GM18519 (cell line): ENCODE measurements at regions not wholly inside any gene's neighbourhood (a gene's known extent, or its start where the extent isn't known, plus 50 kb on each side); places are given as distances from the start of the nearest gene placed in this dataset.

ENCODE experiments used
- ATAC-seq: cut with Tn5 transposase; IDR thresholded peaks from one replicate; pipeline ENCODE4 v1.9.1; 2021; ENCODE audit warnings: mild to moderate bottlenecking, moderate library complexity; ENCODE audit not compliant: unreplicated experiment, low FRiP score

DNA sequence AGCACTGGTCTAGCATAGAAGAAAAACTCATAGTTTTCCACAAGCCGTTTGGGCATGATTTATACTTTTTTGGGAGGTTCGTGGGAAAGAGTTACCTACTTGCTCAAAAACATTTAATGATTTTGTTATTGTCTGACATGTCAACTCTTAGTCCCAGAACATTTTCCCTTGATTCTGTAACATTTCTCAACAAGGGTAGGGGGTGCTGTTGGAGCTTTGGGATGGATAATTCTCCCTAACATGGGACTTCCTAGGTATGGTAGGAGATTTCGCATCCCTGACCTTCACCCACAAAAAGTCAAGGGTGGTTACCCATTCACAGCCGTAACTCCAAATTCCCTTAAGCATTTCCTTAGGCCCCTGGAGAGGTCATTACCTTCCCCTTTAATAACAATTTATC lies 378.0 kb downstream of the YTHDC2 start:
- no peak for ATAC-seq

DNA sequence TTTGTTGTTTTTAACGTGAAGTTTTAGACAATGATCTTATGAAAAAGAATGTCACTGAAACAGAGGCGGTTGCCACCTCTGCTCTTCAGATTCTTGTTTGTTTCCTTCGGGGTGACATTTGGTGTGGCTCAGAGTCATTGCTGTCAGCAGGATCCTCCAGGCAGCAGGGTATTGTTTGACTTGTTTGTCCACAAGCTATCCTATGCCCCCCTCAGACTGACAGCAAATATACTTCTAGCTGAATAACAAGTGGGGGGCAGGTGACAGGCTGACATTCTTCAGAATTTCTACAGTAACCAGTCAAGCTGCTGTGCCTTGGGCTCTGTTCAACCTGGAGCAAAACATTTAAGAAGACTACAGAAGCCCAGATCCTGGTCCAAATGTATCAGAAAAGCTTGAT lies 383.3 kb downstream of the YTHDC2 start:
- ATAC-seq = no peak

DNA sequence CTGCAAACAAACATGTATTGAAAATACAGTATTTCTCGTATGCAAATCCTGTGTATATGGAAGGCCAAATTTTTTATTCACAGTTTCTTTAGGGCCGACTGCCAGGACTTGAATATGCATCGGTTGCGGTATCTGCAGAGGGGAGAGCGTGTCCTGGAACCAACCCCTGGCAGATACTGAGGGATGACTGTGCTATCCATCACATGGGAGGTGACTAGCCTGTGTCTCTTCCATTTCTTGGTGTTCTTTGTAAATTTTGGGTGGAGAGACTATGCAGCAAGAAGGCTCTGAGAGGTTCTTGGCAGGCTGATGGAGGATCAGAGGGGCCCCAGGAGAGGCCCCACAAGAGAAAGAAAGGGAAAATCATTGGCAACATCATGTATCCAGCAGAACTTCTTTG lies 384.3 kb downstream of the YTHDC2 start:
- no peak for ATAC-seq

DNA sequence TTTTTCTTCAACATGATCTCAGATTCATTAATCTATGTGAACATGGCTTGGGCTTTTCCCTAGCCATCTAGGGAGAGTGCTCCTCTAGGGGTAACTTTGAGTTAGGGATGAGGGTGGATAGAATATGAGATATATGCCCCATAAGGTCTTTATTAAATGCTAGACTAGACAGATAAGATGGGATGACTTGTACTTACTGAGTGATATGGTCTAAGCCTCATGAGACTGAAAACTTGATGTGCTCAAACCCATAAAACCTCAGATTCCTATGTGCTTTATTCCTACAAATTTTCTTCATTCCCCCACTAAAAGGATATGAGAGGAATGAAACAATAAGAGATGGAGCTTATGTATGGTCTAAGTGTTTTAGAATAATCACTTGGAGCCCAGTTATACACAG lies 386.6 kb downstream of the YTHDC2 start:
- no peak for ATAC-seq

DNA sequence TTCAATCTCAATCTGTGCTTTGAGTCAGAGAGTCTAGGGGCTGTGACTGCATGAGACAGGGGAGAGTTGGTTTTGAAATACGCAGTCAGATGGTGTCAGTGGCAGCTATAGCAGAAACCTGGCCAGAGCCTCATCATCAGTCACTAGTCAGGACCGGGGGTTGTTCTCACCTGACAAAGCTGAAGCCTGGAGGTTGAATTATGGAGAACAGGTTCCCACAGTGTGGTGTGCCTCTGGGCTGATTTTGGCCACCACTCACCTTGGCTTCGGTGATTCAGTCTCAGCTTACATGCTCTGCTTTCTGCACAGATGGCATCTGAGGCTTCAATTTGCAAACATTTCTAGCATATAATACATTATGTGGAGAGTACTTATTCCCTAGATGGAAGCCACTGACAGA lies 387.3 kb downstream of the YTHDC2 start:
- no peak for ATAC-seq

DNA sequence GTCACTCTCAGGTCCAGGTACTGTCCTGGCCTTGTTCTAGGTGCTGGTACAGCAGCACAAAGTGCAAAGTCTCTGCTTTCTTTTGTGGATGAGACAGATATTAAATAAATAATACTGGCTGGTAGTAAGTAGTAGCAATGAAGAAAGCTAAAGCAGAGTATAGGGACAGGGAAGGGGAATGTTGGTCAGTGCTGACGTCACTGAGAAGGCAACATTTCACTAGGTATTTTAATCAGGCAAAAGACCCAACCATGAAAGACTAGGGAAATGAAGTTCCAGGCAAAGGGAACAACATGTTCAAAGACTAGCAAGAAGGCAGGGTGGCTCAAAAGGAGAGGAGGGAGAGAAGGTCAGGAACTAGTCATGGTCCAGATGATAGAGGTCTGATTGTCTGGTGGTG lies 388.2 kb downstream of the YTHDC2 start:
- no peak for ATAC-seq

DNA sequence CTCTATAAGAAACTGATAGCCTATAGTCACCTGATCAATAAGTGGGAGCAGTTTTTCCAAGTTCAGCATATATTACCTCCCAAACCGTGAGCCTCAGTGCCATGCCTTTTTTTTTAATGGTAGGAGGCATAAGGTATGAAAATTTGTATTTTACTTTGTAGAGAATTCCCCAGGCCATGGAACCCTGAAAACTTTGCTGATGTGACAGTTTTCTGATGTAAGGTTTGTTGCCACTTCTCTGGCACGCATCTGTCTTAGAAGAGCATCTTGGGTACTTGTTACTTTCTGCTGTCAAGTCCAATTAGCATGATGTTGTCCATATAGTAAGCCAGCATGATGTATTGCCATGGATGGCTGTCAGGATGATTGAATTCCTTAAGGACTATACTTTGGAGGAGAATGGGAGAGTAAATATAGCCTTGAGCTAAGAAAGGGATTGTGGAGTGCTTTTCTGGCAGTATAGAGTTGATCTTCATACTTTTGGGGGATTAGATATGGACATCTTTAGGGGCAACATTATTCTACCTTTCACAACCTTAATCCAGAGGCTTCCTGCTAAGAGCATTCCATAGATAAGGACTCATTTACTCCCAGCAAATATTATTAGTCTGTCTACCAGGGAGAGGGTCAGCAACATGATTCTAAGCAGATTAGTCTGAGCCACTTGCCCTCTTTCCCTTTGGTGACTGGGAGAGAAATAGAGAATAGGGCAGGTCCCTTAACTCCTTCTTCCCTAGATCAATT lies 389.6 kb downstream of the YTHDC2 start:
- ATAC-seq = no peak

DNA sequence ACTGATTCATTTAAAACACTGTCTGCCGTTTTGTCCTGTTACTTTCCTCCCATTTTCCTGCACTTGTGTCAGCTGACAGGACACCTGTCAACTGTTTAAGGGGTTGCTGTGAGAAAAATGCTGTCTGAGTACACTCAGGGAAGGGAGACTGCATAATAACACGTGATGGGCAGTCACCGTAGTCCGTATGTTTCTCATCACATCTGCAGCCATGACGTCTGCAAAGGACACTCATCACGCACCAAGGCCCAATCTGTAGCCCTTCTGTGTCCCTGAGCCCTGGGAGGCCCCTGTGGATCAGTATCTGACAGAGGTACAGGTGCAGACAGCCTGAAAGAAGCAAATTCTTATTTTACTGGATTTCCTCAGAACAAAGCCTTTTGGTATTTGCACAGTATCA lies 396.3 kb downstream of the YTHDC2 start:
- no peak for ATAC-seq

DNA sequence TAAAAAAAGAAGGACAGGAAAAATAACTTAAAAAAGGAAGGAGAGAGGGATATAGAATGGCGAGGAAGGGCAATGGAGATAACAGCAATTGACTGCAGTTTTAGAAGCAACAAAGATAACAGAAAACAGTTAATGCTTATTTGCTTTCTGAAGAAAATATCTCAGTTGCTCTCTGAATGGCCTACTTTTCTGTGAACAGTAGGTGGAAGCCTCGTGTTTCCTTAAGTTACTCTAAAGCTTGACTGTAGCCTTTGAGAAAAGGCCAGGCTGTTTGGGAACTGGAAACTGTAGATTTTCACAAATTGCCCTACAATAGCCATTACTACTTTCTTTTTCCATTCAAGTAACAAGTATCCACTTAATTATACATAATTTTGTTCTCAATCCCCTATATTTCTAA lies 404.5 kb downstream of the YTHDC2 start:
- no peak for ATAC-seq

DNA sequence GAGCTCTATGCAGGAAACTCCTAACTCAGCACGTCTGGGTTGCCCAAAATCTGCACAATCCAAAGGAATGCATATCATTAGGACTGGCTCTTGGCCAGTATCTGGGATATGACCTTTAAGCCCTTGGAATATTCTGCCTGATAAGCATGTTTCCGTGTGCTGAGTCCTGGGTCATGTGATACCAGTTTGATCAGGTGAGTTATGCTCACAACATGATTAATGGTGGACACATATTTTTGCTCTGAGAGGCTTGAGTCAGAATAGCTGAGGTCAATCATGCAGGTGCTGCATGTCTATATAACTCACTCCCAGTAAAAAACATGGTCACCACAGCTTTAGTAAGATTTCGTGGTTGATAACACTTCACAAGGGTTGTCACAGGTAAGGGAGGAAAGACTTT lies 408.8 kb downstream of the YTHDC2 start:
- ATAC-seq = no peak

DNA sequence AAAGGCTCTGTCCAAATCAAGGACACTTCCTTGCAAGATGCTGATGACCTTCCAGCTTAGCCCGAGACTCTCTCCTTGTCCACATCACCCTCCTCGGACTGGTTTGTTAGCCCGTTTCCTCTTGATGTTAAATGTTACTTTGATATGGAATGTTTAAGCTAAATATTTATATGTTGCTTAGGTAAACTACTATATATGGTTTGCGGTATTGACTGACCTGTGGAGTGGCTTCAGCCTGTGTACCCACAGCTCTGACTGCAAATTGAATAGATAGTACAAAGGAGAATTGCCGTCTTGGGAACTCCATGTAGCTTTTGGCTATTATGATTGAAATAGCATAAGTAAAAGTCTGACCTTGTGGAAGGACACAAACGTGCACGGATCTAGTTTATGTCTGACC lies 422.0 kb downstream of the YTHDC2 start:
- ATAC-seq = no peak

DNA sequence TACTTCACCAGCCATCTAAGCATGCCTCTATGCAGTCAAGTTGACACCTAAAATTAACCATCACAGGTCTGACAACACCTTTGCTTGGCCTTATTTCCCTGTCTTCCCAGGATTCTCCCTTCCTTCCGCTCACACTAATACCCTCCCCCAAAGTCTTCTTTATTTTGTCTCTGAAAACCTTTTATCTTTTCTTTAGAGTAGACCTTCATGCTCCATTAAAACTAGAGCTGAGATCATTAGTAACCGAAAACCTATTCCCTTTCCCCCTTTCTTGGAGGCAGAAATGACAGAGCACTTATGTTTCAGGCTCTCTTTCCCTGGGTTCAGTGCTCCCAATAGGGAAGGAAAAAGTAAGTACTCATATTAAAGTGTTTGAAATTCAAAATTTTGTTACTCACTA lies 423.8 kb downstream of the YTHDC2 start:
- no peak for ATAC-seq

DNA sequence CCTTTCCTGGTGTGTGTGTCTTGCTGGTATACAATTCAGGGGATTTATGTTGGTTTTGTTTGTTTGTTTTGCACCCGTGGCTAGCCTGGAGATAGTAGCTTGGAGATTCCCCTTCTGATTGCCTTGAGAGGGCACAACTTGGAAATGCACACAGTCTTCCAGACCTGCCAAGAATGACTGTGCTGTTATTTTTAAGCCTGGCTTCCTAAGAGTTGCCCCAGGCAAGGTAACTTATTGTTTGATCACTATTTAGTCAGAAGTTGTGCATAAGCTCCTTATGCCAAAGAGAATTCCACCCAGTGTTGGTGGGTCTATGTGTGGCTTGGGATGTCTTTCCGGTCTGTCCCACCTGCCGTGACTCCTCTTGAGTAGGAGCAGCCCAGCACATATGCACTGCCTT lies 421.9 kb upstream of the KCNN2 start:
- ATAC-seq = no peak

DNA sequence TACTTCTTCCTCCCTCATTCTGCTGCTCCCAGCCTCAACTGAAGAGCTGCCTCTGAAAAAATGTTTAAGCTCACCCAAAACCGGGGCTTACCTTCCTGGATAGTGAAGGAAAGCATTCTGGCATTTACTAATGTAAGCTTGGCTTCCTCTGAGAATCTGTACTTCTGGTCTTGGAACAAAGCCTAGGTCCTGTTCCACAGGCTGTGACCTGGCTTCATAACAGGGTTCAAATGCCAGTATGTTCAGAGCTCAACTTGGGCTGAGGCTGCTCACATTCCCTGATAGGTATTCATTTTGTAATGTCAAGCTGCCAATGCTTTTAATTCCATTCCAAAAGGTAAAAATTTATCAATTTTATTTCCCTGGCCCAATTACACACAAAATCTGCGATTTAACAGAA lies 411.7 kb upstream of the KCNN2 start:
- no peak for ATAC-seq

DNA sequence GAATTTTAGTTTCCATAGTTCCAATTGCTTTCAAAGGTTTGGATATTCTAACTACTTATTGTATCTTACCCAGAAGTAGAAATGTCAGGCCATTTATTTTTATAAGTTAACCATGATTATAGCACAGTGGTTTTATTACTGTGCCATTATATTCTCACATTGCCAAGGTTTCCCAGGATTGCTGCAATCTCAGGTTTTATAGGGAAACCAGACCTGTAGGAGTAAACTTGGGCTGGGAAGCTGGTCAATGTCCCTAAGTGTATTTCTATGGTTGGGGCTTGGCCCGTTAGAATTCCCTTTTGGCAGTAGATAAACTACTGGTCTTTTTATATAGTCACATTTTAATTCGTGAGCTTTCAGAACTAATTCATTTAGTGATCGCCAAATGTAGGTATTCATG lies 396.6 kb upstream of the KCNN2 start:
- ATAC-seq = no peak

DNA sequence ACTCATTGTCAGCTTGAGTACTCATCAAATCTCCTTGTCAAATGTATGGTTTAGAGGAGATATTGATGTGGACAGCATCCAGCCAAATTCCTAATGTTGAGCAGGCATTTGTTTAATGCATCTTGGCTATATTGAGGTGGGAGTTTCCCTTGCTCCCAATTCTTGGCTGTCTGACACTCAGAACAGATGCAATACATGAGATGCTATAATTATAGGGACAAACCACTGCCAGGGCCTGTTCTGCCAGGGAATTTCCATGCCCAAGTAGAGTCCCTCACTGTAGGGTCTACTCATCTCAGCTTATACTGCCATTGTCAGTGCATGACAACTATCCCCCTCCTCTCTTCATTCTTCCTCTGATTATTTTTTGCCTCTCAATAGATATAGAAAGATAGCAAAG lies 392.0 kb upstream of the KCNN2 start:
- no peak for ATAC-seq

DNA sequence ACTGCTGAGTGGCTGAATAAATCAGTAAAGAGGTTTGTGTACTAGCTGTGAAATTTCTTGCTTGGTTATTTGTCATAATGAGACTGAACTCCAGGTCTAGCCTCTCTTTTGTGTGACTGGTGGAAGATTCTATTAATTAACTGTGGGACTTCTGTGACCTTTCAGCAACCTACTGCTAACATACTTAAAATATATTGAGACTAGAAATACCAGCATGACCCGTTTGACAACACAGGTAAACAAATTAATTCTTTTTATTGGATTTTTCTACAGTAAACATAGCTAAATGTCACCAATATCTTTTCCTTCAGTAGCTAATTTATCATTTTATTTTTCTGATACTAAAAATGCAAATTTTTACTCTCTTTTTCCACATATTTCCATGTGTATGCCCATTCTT lies 390.4 kb upstream of the KCNN2 start:
- ATAC-seq = no peak

DNA sequence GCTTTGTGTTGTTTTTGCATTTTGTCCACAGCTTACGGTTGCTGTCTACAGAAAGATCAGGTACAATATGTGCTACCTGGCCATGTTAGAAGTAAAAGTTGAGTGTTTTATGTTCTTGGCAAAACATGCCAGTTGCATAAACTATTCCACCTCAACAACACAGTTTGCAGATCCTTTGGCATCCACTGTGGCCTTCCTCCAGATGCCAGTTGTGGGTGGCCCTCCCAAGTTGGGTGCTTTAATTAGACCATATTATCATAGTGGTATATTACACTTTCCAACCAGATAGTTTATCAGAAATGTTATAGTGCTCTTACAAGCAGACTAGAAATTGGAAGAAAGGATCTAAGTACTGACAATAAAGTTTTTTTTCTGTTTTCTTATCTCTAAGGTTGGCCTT lies 386.9 kb upstream of the KCNN2 start:
- ATAC-seq = no peak

DNA sequence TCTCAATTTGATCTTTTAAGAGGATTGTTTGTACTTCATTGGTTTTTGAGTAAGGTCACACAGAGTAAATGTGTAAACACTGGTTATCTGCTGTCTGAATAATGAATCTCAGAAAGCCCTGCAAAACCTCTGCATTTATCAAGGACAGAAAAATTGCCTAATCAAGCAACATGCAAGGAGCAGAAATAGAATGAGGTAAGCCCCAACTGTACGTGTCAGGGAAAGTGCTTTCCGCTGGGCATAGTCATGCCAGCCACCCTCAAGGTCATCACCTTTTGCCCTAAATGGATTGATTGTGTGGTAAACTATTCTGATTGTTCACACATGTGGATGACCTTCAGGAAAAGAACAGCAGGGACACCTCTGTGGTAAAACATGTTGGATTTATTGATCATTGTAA lies 376.9 kb upstream of the KCNN2 start:
- ATAC-seq = no peak

DNA sequence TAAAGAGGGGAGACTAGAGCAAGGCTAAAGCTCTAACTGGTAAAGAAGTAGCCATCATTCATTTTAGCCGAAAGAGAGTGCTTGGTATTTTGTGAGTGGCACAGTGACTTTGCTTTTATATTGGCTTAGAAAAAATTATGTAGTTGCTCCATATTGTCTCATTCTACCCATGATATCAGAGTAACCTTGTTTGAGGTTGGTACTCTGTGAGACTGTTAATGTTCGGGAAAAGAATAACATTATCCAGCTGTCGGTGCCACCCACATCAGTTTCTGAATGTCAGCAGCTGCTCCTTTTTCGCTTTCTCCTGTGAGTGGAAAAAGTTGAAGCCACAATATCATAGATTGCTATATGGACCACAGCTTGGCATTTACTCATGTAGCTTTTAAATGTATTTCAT lies 376.4 kb upstream of the KCNN2 start:
- no peak for ATAC-seq

DNA sequence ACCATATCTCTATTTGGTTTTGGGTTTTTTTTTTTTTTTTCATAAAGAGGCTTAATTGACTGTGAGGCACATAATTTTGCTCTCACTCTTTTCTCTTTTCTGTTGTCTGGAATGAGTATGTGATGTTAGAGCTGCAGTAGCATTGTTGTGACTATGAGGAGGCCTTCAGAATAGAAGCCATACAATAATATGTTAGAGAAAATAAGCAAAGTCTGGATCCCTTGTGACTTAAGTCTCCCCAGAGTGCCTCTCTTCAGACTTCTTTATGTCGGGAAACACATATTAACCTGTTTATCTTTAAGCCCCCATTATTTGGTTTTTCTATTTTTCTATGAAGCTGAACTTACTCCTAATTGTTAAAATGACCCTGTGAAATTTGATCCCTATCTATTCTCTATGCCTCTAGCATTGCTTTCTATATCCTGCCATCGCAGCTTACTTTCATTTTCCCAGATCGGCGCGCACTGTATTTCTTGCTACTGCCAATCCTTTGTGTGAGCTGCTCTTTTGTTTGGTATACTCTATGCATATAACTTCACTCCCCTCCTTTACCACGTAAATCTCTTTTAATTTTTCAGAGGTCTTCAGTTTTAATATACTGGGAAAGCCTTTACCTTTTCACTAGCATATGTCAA lies 372.5 kb upstream of the KCNN2 start:
- no peak for ATAC-seq

DNA sequence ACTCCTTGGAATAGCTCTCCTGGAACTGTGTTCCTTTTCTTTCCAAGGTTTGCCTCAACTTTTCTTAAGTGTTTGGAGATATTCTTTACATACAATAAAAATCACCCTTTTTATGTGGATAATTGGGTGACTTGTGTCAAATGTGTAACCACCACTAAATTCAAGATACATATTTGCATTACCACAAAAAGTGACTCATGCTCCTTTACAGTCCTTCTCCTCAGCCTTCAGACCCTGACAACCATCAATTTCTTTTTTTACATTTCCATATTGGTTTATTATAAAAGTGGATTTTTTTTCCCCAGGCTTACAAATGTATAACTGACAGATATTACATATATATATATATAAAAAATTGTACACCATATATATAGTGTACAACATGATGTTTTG lies 372.0 kb upstream of the KCNN2 start:
- ATAC-seq = no peak

DNA sequence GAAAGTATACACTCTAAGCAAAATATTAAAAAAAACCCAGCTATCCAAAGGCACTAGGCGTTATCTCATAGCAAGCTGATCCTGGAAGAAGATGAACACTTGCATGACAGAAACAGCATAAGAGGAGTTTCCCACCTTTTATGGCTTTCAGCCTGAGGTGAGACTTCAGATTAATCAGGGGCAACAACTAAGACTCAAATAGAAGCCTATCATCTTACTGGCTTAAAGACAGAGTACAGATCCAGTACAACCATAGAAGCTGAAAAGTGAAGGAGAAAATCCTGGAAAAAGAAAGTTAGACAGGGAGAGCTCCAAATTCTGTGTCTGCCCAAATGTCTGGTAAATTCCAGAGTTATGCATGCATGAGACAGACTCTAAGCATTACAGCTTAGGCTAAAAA lies 360.8 kb upstream of the KCNN2 start:
- no peak for ATAC-seq
